HG03103 (cell line): ENCODE measurements at regions not wholly inside any gene's neighbourhood (a gene's known extent, or its start where the extent isn't known, plus 50 kb on each side); places are given as distances from the start of the nearest gene placed in this dataset.
"Not testable (repeated sequence)": the region's sequence is repeated elsewhere in the genome, so short reads cannot be mapped to it uniquely, and the experiment has no call there.

Experiments
- ATAC-seq: cut with Tn5 transposase; IDR thresholded peaks from one replicate; pipeline ENCODE4 v1.9.1; 2021; ENCODE audit warnings: low read depth; ENCODE audit not compliant: unreplicated experiment

GRCh38 chr4:128461291-128462102, 173.9 kb upstream of the PGRMC2 start:
- ATAC-seq: peak; percentile 66

- ATAC-seq: no peak
These were observed 171.9 kb upstream of the PGRMC2 start for GRCh38 chr4:128459547-128459946.

DNA sequence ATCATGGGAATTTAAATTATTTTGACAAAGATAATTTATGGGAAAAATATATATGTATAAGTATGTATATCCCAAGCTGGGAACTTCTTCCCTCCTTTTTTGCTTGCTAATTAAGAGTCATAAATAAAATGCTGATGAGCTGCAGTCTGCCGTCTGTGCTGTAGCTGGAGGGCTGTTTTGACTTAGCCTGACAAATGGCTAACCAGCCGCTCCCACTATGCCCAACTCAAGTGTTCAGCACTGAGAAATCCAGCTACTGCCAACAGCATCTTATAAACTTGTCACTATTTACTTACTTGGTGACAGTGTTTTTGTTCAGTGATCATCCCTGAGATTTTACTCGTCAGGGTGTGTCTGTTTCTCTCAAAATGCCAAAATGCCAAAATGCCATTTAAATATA, 171.2 kb upstream of the PGRMC2 start:
- no peak for ATAC-seq

DNA sequence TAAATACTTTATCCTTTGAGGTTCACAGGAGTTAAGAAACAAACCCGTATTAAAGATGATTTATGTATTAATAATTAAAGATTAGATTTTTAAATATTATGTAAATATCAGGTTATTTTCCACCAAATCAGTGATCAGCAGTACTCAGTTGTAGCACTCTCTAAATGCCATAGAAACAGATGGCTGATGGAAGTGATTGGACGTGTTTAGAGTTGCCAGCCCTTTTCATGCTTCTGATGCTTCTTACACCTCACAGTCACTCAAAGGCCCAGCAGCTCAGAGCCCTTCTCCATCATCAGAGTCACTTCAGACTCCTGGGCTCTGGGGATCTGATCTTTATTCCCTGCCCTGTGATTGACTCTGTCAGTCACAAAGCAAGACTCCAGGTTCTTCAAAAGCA, 170.1 kb upstream of the PGRMC2 start:
- ATAC-seq: no peak

DNA sequence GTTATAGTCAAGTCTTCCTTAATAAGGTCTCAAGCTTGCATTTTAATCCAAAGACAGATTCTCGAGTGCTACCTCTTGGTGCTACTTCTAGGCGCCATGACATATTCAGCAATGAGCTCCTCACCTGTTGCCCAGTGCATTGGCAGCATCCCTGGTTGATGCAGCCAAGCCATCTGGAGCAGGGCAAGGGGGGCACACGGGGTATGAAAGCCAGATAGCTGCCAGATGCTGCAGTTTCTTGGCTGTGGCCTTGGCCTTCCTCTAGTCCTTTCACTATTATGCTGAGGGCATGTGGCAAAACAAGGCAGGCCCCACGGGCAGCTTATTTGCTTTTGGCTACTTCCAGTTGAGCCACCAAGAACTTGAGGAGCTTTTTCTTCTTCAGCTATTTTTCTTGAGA, 168.6 kb upstream of the PGRMC2 start:
- no peak for ATAC-seq

DNA sequence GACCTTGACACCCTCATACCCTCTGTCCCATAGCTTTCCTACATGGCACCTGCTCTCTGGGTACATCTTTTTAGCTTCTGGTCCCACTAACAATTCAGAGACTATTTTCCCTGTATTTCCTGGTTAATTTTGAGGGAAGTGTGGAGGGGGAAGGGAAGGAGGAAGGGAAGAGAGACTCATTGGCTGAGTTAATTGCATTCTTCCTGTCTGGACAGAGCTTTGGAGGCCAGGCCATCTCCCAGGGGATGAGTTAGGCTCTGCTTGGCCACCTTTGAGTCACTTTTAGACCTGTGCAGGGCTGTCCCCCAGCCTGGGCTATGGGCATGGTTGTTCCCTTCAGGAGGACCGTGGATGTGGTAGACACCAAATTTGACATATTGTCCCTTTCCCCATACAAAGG, 167.9 kb upstream of the PGRMC2 start:
- ATAC-seq: no peak

DNA sequence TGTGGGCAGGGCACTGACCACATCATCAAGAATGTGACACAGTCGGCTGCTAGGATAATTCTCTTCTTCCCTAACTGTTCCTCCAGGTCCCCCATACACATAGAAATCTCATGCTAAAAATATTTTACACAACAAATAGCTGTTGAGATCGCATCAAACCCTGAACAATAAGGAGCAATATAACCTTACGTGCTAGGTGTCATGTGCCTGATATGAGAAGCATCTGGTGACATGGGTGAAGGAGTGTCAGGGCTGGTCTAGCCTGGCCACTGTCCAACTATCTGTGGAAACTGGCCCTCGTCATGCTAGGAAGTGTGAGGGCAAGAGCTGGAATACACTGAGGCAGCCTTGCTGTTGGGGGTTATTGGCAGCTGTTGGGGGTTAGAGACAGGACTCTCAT, 167.3 kb upstream of the PGRMC2 start:
- no peak for ATAC-seq

GRCh38 chr4:128454281-128454871, 166.8 kb upstream of the PGRMC2 start:
- peak; percentile 99 for ATAC-seq

DNA sequence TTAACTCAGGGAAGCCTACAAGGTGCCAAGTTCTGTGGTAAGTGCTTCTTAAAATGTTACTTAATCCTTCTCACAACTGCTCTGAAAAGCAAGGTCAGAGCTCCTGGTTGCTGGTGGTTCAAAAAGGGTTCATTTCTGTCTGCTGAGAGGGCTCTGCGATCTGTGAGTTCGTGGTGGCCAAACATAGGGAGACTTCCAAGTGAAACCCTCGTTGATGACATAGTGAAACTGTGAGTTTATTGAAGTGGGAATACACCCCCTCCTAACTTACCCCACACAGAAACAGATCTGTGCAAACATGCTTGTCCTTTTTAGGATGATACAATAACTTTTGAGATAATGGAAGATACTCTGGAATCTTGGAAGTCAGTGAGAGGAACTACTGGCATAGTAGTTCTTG, 164.8 kb upstream of the PGRMC2 start:
- ATAC-seq: no peak

GRCh38 chr4:128451270-128451905, 163.8 kb upstream of the PGRMC2 start:
- no peak for ATAC-seq

DNA sequence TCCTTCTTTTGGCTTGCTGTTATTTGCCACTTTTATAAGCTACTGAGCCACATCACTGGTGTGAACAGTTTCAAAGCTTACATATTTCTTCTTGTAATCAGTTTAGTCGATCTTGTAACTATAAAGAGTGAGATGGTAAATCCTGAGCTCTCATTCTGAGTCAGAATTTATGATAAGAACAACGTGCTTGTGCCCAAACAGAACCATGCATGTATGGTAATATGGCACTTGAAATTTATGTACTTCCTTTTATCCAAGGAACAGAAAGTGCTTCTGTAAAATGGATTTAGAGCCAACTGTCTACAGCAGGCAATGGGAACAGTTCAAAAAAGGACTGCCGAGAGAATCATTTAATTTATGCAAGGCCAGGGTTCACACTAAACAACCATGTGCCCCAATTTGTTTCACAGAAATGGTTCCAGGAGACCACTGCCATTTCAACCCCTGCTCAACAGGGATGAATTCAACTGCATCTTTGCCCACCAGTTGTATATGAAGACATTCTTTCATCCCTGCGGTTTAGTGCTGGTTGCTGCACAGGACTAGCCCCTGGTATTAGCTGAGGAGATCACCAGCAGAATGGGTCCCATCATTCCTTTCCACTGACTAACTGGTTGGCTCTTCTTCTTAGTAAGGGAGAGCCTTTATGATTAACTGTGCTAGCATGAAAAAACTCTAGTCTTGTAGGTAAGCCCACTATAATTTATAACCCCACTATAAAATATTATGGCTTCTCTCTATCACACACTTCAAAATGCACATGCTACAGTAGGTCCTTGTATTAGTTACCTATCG, 162.9 kb upstream of the PGRMC2 start:
- no peak for ATAC-seq

GRCh38 chr4:128449251-128449650, 161.6 kb upstream of the PGRMC2 start:
- ATAC-seq: no peak

- ATAC-seq: no peak
These were observed 157.1 kb upstream of the PGRMC2 start for GRCh38 chr4:128444544-128445302.

DNA sequence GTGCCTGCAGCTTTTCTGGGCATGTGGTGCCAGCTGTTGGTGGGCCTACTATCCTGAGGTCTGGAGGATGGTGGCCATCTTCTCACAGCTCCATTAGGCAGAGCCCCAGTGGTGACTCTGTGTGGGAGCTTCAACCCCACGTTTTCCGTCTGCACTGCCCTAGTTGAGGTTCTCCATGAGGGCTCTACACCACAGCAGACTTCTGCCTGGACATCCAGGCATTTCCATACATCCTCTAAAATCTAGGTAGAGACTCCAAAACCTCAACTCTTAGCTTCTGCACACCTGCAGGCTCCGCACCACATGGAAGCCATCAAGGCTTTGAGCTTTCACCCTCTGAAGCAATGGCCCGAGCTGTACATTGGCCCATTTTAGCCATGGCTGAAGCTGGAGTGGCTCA, 153.3 kb upstream of the PGRMC2 start:
- ATAC-seq: no peak

DNA sequence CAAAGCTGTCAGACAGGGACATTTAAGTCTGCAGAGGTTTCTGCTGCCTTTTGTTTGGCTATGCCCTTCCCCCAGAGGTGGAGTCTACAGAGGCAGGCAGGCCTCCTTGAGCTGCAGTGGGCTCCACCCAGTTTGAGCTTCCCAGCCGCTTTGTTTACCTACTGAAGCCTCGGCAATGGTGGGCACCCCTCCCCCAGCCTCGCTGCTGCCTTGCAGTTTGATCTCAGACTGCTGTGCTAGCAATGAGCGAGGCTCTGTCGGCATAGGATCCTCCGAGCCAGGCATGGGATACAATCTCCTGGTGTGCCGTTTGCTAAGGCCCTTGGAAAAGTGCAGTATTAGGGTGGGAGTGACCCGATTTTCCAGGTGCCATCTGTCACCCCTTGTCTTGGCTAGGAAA, 149.4 kb upstream of the PGRMC2 start:
- not testable (repeated sequence) for ATAC-seq

DNA sequence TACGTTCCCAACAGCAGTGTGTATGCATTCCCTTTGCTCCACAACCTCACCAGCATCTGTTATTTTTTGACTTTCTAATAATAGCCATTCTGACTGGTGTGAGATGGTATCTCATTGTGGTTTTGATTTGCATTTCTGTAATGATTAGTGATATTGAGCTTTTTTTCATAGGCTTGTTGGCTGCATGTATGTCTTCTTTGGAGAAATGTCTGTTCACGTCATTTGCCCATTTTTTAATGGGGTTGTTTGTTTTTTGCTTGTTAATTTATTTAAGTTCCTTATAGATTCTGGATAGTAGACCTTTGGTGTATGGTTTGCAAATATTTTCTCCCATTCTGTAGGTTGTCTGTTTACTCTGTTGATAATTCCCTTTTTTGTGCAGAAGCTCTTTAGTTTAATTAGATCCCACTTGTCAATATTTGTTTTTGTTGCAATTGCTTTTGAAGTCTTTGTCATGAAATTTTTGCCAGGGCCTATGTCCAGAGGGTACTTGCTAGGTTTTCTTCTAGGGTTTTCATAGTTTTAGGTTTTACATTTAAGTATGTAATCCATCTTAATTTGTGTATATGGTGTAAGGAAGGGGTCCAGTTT, 141.5 kb upstream of the PGRMC2 start:
- ATAC-seq: not testable (repeated sequence)

- no peak for ATAC-seq
These were observed 140.8 kb upstream of the PGRMC2 start for GRCh38 chr4:128428397-128428796.

GRCh38 chr4:128427832-128428366, 140.3 kb upstream of the PGRMC2 start:
- ATAC-seq: no peak
